GM23338 (cell line): ENCODE measurements at regions not wholly inside any gene's neighbourhood (a gene's known extent, or its start where the extent isn't known, plus 50 kb on each side); places are given as distances from the start of the nearest gene placed in this dataset.

Experiments used
- ATAC-seq: fragments of 200-7000 bp; cut with Tn5 transposase; 3 replicates; pipeline ENCODE4 v1.9.1; 2020
- DNase-seq: peaks from one replicate; pipeline ENCODE4 v3.0.0-alpha.2; 2015; ENCODE audit warnings: low spot score
- H2AFZ ChIP-seq: fragments of 200-600 bp; sonication (generic); 2 replicates; pipeline ENCODE4 v1.8.0; 2016; ENCODE audit warnings: antibody characterized with exemption, mild to moderate bottlenecking, moderate library complexity
- H3F3A ChIP-seq: fragments of 200-600 bp; sonication (generic); replicated peaks from 2 replicates; pipeline ENCODE4 v1.8.0; 2017; ENCODE audit warnings: antibody characterized with exemption, mixed run types, low read depth
- H3K27ac ChIP-seq: fragments of 200-600 bp; sonication (generic); 2 replicates; pipeline ENCODE4 v1.6.1; 2016; ENCODE audit warnings: low read depth
- H3K27me3 ChIP-seq: fragments of 200-600 bp; sonication (generic); 2 replicates; pipeline ENCODE4 v1.8.0; 2016; ENCODE audit warnings: mild to moderate bottlenecking, mixed run types, moderate library complexity; ENCODE audit not compliant: insufficient read depth
- H3K36me3 ChIP-seq: fragments of 200-600 bp; sonication (generic); 2 replicates; pipeline ENCODE4 v1.8.0; 2016; ENCODE audit warnings: mild to moderate bottlenecking; ENCODE audit not compliant: insufficient read depth
- H3K4me1 ChIP-seq: fragments of 200-600 bp; sonication (generic); 2 replicates; pipeline ENCODE4 v1.8.0; 2016; ENCODE audit warnings: mild to moderate bottlenecking, moderate library complexity; ENCODE audit not compliant: insufficient read depth
- H3K4me2 ChIP-seq: fragments of 200-600 bp; sonication (generic); 2 replicates; pipeline ENCODE4 v1.7.1; 2017; ENCODE audit warnings: mixed run types
- H3K4me3 ChIP-seq: fragments of 200-600 bp; sonication (generic); 2 replicates; pipeline ENCODE4 v1.6.1; 2016; ENCODE audit warnings: mixed run types
- H3K79me2 ChIP-seq: fragments of 200-600 bp; sonication (generic); replicated peaks from 2 replicates; pipeline ENCODE4 v1.8.0; 2017; ENCODE audit warnings: mild to moderate bottlenecking; ENCODE audit not compliant: insufficient read depth
- H3K9me2 ChIP-seq: fragments of 200-600 bp; sonication (generic); 2 replicates; pipeline ENCODE4 v1.8.0; 2017; ENCODE audit not compliant: insufficient read depth
- H4K20me1 ChIP-seq: fragments of 200-600 bp; sonication (generic); replicated peaks from 2 replicates; pipeline ENCODE4 v1.8.0; 2017; ENCODE audit warnings: mild to moderate bottlenecking; ENCODE audit not compliant: insufficient read depth
- H3K27ac Mint-ChIP-seq: 2 replicates; pipeline ENCODE4 v1.8.0; 2020; ENCODE audit warnings: inconsistent platforms, mild to moderate bottlenecking, moderate library complexity, mixed read lengths
- H3K27me3 Mint-ChIP-seq: 3 replicates; pipeline ENCODE4 v1.8.0; 2022; ENCODE audit warnings: low read depth, mild to moderate bottlenecking, moderate library complexity, mixed read lengths, inconsistent platforms; ENCODE audit not compliant: insufficient read depth, poor library complexity
- H3K36me3 Mint-ChIP-seq: 3 replicates; pipeline ENCODE4 v1.8.0; 2021; ENCODE audit warnings: low read depth, mild to moderate bottlenecking, inconsistent platforms, moderate library complexity, mixed read lengths
- H3K4me1 Mint-ChIP-seq: 3 replicates; pipeline ENCODE4 v1.8.0; 2020; ENCODE audit warnings: mild to moderate bottlenecking, inconsistent platforms, mixed read lengths
- H3K4me3 Mint-ChIP-seq: 3 replicates; pipeline ENCODE4 v1.8.0; 2021; ENCODE audit warnings: moderate library complexity, mild to moderate bottlenecking, inconsistent platforms, mixed read lengths
- H3K9me3 Mint-ChIP-seq: 3 replicates; pipeline ENCODE4 v1.8.0; 2020; ENCODE audit warnings: moderate library complexity, mild to moderate bottlenecking, inconsistent platforms, mixed read lengths
- CREB1 ChIP-seq: fragments of 250-450 bp; sonication (Bioruptor Pico); IDR thresholded peaks from 2 replicates; pipeline ENCODE4 v1.5.0; 2020; ENCODE audit warnings: low read depth, mild to moderate bottlenecking, moderate library complexity
- ETS1 ChIP-seq: IDR thresholded peaks from 2 replicates; pipeline ENCODE4 v1.6.1; 2016; ENCODE audit warnings: antibody characterized with exemption
- EZH2 ChIP-seq: fragments of 200-600 bp; sonication (generic); IDR thresholded peaks from one replicate; pipeline ENCODE4 v1.8.0; 2017; ENCODE audit warnings: antibody characterized with exemption, mild to moderate bottlenecking, low read depth; ENCODE audit not compliant: unreplicated experiment
- EZH2phosphoT487 ChIP-seq: fragments of 200-600 bp; sonication (generic); IDR thresholded peaks from one replicate; pipeline ENCODE4 v1.8.1; 2018; ENCODE audit warnings: antibody characterized with exemption; ENCODE audit not compliant: unreplicated experiment
- JUNB ChIP-seq: IDR thresholded peaks from one replicate; pipeline ENCODE4 v1.6.1; 2016; ENCODE audit warnings: antibody characterized with exemption; ENCODE audit not compliant: unreplicated experiment
- POLR2AphosphoS5 ChIP-seq: IDR thresholded peaks from 2 replicates; pipeline ENCODE4 v1.6.1; 2016; ENCODE audit warnings: antibody characterized with exemption, low read depth
- REST ChIP-seq: IDR thresholded peaks from one replicate; pipeline ENCODE4 v1.6.1; 2018; ENCODE audit warnings: antibody characterized with exemption; ENCODE audit not compliant: unreplicated experiment
- STAT1 ChIP-seq: IDR thresholded peaks from one replicate; pipeline ENCODE4 v1.6.1; 2016; ENCODE audit warnings: antibody characterized with exemption; ENCODE audit not compliant: unreplicated experiment
- ZNF114 ChIP-seq: fragments of 250-450 bp; sonication (Bioruptor Pico); IDR thresholded peaks from 2 replicates; pipeline ENCODE4 v1.5.0; 2020; ENCODE audit warnings: mild to moderate bottlenecking, moderate library complexity
- ZNF331 ChIP-seq: fragments of 250-450 bp; sonication (Bioruptor Pico); IDR thresholded peaks from 2 replicates; pipeline ENCODE4 v1.5.0; 2020; ENCODE audit warnings: low read depth, mild to moderate bottlenecking, moderate library complexity

- H3K9me3 Mint-ChIP-seq, result no peaks in the 10 kb centered on the region
- H2AFZ ChIP-seq, result no peak overlapping the region
- TF ChIP-seq EZH2 (no peak), EZH2phosphoT487 (no peak), STAT1 (no peak), JUNB (no peak), POLR2AphosphoS5 (no peak), REST (no peak), ZNF114 (CRISPR knock-in tag) (no peak), CREB1 (CRISPR knock-in tag) (no peak), ZNF331 (no peak)
- ATAC-seq, result no peak
- H3K4me2 ChIP-seq, result no peak overlapping the region
- H3K79me2 ChIP-seq, result no peaks in the 10 kb centered on the region
- DNase-seq, result no peak
- peaks cover 10% of the 10 kb centered on the region; the same call in 1 of the 2 replicates for H3K9me2 ChIP-seq
- H3K36me3 Mint-ChIP-seq, result no peaks in the 10 kb centered on the region
- no peak overlapping the region for H3K27ac Mint-ChIP-seq
- no peaks in the 10 kb centered on the region for H3K27me3 ChIP-seq
- no peak overlapping the region for H3K27ac ChIP-seq
- no peak overlapping the region for H3K4me3 Mint-ChIP-seq
- H3K4me3 ChIP-seq, result no peak overlapping the region
- no peaks in the 10 kb centered on the region for H4K20me1 ChIP-seq
- H3K27me3 Mint-ChIP-seq, result no peaks in the 10 kb centered on the region
- H3K4me1 ChIP-seq, result no peaks in the 10 kb centered on the region
- H3K4me1 Mint-ChIP-seq, result no peaks in the 10 kb centered on the region
- H3K36me3 ChIP-seq, result no peaks in the 10 kb centered on the region
- no peaks in the 10 kb centered on the region for H3F3A ChIP-seq
Observed at GRCh38 chr3:170753421-170754310, 116.3 kb downstream of the RPL22L1 start.

- H3K27me3 ChIP-seq, result no peaks in the 10 kb centered on the region
- H3F3A ChIP-seq, result no peaks in the 10 kb centered on the region
- Mint-ChIP-seq H3K36me3 (no peaks in the 10 kb centered on the region), H3K4me3 (no peak overlapping the region), H3K27me3 (no peaks in the 10 kb centered on the region), H3K4me1 (no peaks in the 10 kb centered on the region), H3K9me3 (no peaks in the 10 kb centered on the region; the same call in 2 of the 3 replicates), H3K27ac (no peak overlapping the region)
- H3K27ac ChIP-seq, result no peak overlapping the region
- H3K79me2 ChIP-seq, result no peaks in the 10 kb centered on the region
- H3K36me3 ChIP-seq, result no peaks in the 10 kb centered on the region
- no peak overlapping the region for H2AFZ ChIP-seq
- DNase-seq, result no peak
- ATAC-seq, result no peak
- no peak overlapping the region for H3K4me3 ChIP-seq
- H4K20me1 ChIP-seq, result no peaks in the 10 kb centered on the region
- H3K9me2 ChIP-seq, result peaks cover 10% of the 10 kb centered on the region; the same call in 1 of the 2 replicates
- H3K4me1 ChIP-seq, result no peaks in the 10 kb centered on the region
- no peak overlapping the region for H3K4me2 ChIP-seq
- TF ChIP-seq REST (no peak), POLR2AphosphoS5 (no peak), ETS1 (no peak), CREB1 (CRISPR knock-in tag) (no peak)
Observed at GRCh38 chr3:170752571-170753155, 117.3 kb downstream of the RPL22L1 start.
